ENCODE measurements at regions not wholly inside any gene's neighbourhood (a gene's known extent, or its start where the extent isn't known, plus 50 kb on each side); places are given as distances from the start of the nearest gene placed in this dataset.

DNA sequence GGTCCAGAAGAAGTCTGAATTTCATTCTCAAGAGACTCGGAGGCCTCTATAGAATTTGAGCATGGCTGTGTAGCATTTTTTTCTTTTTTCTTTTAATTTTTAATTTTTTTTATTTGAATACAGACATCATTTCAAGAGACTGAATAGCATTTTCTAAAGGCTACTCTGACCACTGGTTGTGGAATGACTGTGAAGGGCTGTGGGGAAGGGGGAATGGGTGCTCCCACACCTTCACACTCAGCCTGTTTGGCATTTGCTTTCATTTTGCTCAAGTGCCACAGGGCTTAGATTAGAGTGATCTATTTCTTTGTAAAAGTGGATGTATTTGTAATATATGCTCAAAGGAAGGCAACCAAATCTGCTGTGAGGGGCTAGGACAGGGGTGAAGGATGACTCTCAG is 142.0 kb upstream of the SPOPL start (continued):
- TF ChIP-seq PBX3 (IDR thresholded peaks at IDR 0.05) (no peak), KDM1A (IDR thresholded peaks at IDR 0.05; ENCODE audit: low read depth) (no peak)

- FAIRE-seq: no peak
- WGBS (ENCODE audit: missing lambda C conversion rate): 89% methylated on average over 1 of the region's 1 CpG
- ATAC-seq: no peak
- Histone ChIP-seq H3K4me3 (no peak overlapping the region), H3K4me2 (no peak overlapping the region), H3K4me1 (peaks cover 15% of the 10 kb centered on the region; the same call in 1 of the 3 replicates), H3K27ac (no peak overlapping the region), H3K9me3 (no peaks in the 10 kb centered on the region)
- no peak for TF ChIP-seq EP300 (IDR thresholded peaks at IDR 0.05)
- no peak for TF ChIP-seq HMGXB4 (CRISPR knock-in tag; IDR thresholded peaks at IDR 0.05; ENCODE audit: borderline replicate concordance)
- no peak for TF ChIP-seq ELK1 (IDR thresholded peaks at IDR 0.05; ENCODE audit: low read depth, low read length)
- TF ChIP-seq GATA3 (IDR thresholded peaks at IDR 0.05; ENCODE audit: borderline replicate concordance): no peak
- TF ChIP-seq MYC (IDR thresholded peaks at IDR 0.05; ENCODE audit: borderline replicate concordance, low read length): no peak
- TF ChIP-seq REST (IDR thresholded peaks at IDR 0.05): no peak
- no peak for TF ChIP-seq POLR2AphosphoS2 (conservative IDR thresholded peaks at IDR 0.05; ENCODE audit: low read length)
- TF ChIP-seq EHMT2 (IDR thresholded peaks at IDR 0.05; ENCODE audit: low read depth): no peak
- TF ChIP-seq NFE2L2 (conservative IDR thresholded peaks at IDR 0.05; ENCODE audit: low read length): no peak
- TF ChIP-seq ESRRA (IDR thresholded peaks at IDR 0.05; ENCODE audit: borderline replicate concordance, low read length): no peak
- TF ChIP-seq CHD2 (IDR thresholded peaks at IDR 0.05; ENCODE audit: low read length, partially characterized antibody): no peak
- TF ChIP-seq FOXS1 (CRISPR knock-in tag; IDR thresholded peaks at IDR 0.05): no peak
- no peak for TF ChIP-seq KDM1A (IDR thresholded peaks at IDR 0.05; ENCODE audit: low read depth)
- no peak for TF ChIP-seq CHD4 (IDR thresholded peaks at IDR 0.05; ENCODE audit: borderline replicate concordance)
- no peak for TF ChIP-seq HES2 (IDR thresholded peaks at IDR 0.05)
- TF ChIP-seq, protein P1, sequence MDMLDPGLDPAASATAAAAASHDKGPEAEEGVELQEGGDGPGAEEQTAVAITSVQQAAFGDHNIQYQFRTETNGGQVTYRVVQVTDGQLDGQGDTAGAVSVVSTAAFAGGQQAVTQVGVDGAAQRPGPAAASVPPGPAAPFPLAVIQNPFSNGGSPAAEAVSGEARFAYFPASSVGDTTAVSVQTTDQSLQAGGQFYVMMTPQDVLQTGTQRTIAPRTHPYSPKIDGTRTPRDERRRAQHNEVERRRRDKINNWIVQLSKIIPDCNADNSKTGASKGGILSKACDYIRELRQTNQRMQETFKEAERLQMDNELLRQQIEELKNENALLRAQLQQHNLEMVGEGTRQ (IDR thresholded peaks at IDR 0.05): no peak
- DNase-seq (ENCODE audit: low read depth in 1 of 2, low spot score in 1 of 2): no peak
- ChIA-PET CTCF (interaction anchor here (1.3 kb wide), 1 partner anchor 57 kb away, joined by 3 read pairs; no protein-coding TSS in a partner anchor), POLR2A (no interaction called here)
Measured at GRCh38 chr2:138364554-138365162, 136.9 kb upstream of the SPOPL start.

All from A549 (cell line).